ENCODE measurements at regions not wholly inside any gene's neighbourhood (a gene's known extent, or its start where the extent isn't known, plus 50 kb on each side); places are given as distances from the start of the nearest gene placed in this dataset.

- TF ChIP-seq CTCF (IDR thresholded peaks at IDR 0.05; ENCODE audit: insufficient read depth, low read length, poor library complexity, severe bottlenecking) (no peak), EZH2phosphoT487 (conservative IDR thresholded peaks at IDR 0.05; ENCODE audit: low read length) (no peak)
Measured at GRCh38 chr4:65917486-65917885, 247.2 kb upstream of the EPHA5 start.

Measured in SU-DHL-6 (cell line).